HFF-Myc (cell line): ENCODE measurements at regions not wholly inside any gene's neighbourhood (a gene's known extent, or its start where the extent isn't known, plus 50 kb on each side); places are given as distances from the start of the nearest gene placed in this dataset.

Source experiments
- DNase-seq: peaks from one replicate; pipeline ENCODE4 v3.0.0-alpha.2; 2011; ENCODE audit warnings: low read depth; ENCODE audit errors: extremely low read depth
- H3K4me3 ChIP-seq: replicated peaks from 2 replicates; pipeline ENCODE4 v1.5.1; 2011; ENCODE audit warnings: low read depth, mild to moderate bottlenecking, control low read depth, low read length
- CTCF ChIP-seq: IDR thresholded peaks from 2 replicates; pipeline ENCODE4 v1.5.1; 2012; ENCODE audit warnings: mild to moderate bottlenecking, low read depth, low read length, control low read depth; ENCODE audit errors: missing control alignments

- no peak for TF ChIP-seq CTCF
- no peak for DNase-seq
Observed at GRCh38 chr9:13746876-13747275, 467.4 kb upstream of the MPDZ start.

GRCh38 chr9:13744261-13744901, 464.9 kb upstream of the MPDZ start:
- no peak for TF ChIP-seq CTCF
- H3K4me3 ChIP-seq: no peak overlapping the region
- no peak for DNase-seq

More at GRCh38 chr9:13746876-13747275, 467.4 kb upstream of the MPDZ start:
- H3K4me3 ChIP-seq: no peak overlapping the region

- H3K4me3 ChIP-seq: no peak overlapping the region
- TF ChIP-seq CTCF: no peak
- no peak for DNase-seq
Observed at GRCh38 chr9:13737885-13738284, 458.4 kb upstream of the MPDZ start.

- H3K4me3 ChIP-seq: no peak overlapping the region
- no peak for TF ChIP-seq CTCF
- DNase-seq: no peak
Observed at GRCh38 chr9:13735181-13735580, 455.7 kb upstream of the MPDZ start.

- no peak for DNase-seq
- H3K4me3 ChIP-seq: no peak overlapping the region
- no peak for TF ChIP-seq CTCF
Observed at GRCh38 chr9:13734601-13735000, 455.1 kb upstream of the MPDZ start.

GRCh38 chr9:13732290-13732689, 452.8 kb upstream of the MPDZ start:
- no peak for DNase-seq
- H3K4me3 ChIP-seq: no peak overlapping the region
- TF ChIP-seq CTCF: no peak

GRCh38 chr9:13731637-13732036, 452.1 kb upstream of the MPDZ start:
- no peak overlapping the region for H3K4me3 ChIP-seq
- DNase-seq: no peak
- no peak for TF ChIP-seq CTCF
